Karpas-422 (cell line): ENCODE measurements at regions not wholly inside any gene's neighbourhood (a gene's known extent, or its start where the extent isn't known, plus 50 kb on each side); places are given as distances from the start of the nearest gene placed in this dataset.

Experiments used
- DNase-seq: peaks from one replicate; pipeline ENCODE4 v3.0.0-alpha.2; 2015
- H2AFZ ChIP-seq: fragments of 200-600 bp; sonication (generic); 2 replicates; pipeline ENCODE4 v1.6.1; 2014; ENCODE audit warnings: antibody characterized with exemption, low read length, mixed read lengths
- H3K27ac ChIP-seq: fragments of 200-600 bp; sonication (generic); 2 replicates; pipeline ENCODE4 v1.5.1; 2014; ENCODE audit warnings: mild to moderate bottlenecking, low read length, moderate library complexity
- H3K27me3 ChIP-seq: fragments of 200-600 bp; sonication (generic); 2 replicates; pipeline ENCODE4 v1.6.1; 2014; ENCODE audit warnings: low read length, mixed read lengths
- H3K36me3 ChIP-seq: fragments of 200-600 bp; sonication (generic); 2 replicates; pipeline ENCODE4 v1.6.1; 2014; ENCODE audit warnings: low read length, mixed read lengths; ENCODE audit not compliant: insufficient read depth
- H3K4me1 ChIP-seq: fragments of 200-600 bp; sonication (generic); 2 replicates; pipeline ENCODE4 v1.6.1; 2014; ENCODE audit warnings: mild to moderate bottlenecking, low read length, mixed read lengths
- H3K4me2 ChIP-seq: fragments of 200-600 bp; sonication (generic); 2 replicates; pipeline ENCODE4 v1.6.1; 2014; ENCODE audit warnings: low read length, low read depth, mild to moderate bottlenecking; ENCODE audit not compliant: poor library complexity, severe bottlenecking
- H3K4me3 ChIP-seq: fragments of 200-600 bp; sonication (generic); 2 replicates; pipeline ENCODE4 v1.5.1; 2014; ENCODE audit warnings: mild to moderate bottlenecking, antibody characterized with exemption, low read length, mixed read lengths
- H3K79me2 ChIP-seq: fragments of 200-600 bp; sonication (generic); 2 replicates; pipeline ENCODE4 v1.6.1; 2014; ENCODE audit warnings: mild to moderate bottlenecking, low read length, mixed read lengths
- H3K9ac ChIP-seq: fragments of 200-600 bp; sonication (generic); 2 replicates; pipeline ENCODE4 v1.6.0; 2014; ENCODE audit warnings: low read length
- H3K9me2 ChIP-seq: fragments of 200-600 bp; sonication (generic), shearing (Covaris generic); replicated peaks from 2 replicates; pipeline ENCODE4 v1.6.0; 2014; ENCODE audit warnings: mild to moderate bottlenecking, low read length, moderate library complexity; ENCODE audit not compliant: insufficient read depth
- H3K9me3 ChIP-seq: fragments of 300-700, 200-600 bp; sonication (generic); 2 replicates; pipeline ENCODE4 v1.6.1; 2014; ENCODE audit warnings: low read length, mixed read lengths
- H4K20me1 ChIP-seq: fragments of 200-600 bp; sonication (generic); 2 replicates; pipeline ENCODE4 v1.6.1; 2014; ENCODE audit warnings: mild to moderate bottlenecking, antibody characterized with exemption, low read length, low read depth; ENCODE audit not compliant: insufficient read depth

GRCh38 chr3:102304550-102304949 lies 130.3 kb upstream of the ZPLD1 start:
- Histone ChIP-seq H3K27ac (no peak overlapping the region), H3K4me3 (no peak overlapping the region), H3K9ac (no peak overlapping the region), H3K9me3 (no peaks in the 10 kb centered on the region), H3K4me2 (no peak overlapping the region), H3K9me2 (no peaks in the 10 kb centered on the region), H2AFZ (no peak overlapping the region), H4K20me1 (no peaks in the 10 kb centered on the region), H3K27me3 (no peaks in the 10 kb centered on the region), H3K79me2 (no peaks in the 10 kb centered on the region), H3K36me3 (no peaks in the 10 kb centered on the region), H3K4me1 (no peaks in the 10 kb centered on the region)
- DNase-seq, result no peak

- Histone ChIP-seq H4K20me1 (no peaks in the 10 kb centered on the region), H3K4me2 (no peak overlapping the region), H3K79me2 (no peaks in the 10 kb centered on the region), H2AFZ (no peak overlapping the region), H3K9me2 (no peaks in the 10 kb centered on the region), H3K9ac (no peak overlapping the region), H3K27me3 (no peaks in the 10 kb centered on the region), H3K9me3 (no peaks in the 10 kb centered on the region), H3K36me3 (no peaks in the 10 kb centered on the region), H3K4me3 (no peak overlapping the region), H3K4me1 (no peaks in the 10 kb centered on the region), H3K27ac (no peak overlapping the region)
- no peak for DNase-seq
Observed at GRCh38 chr3:102307442-102307841, 127.4 kb upstream of the ZPLD1 start.

- Histone ChIP-seq H3K9me2 (no peaks in the 10 kb centered on the region), H2AFZ (no peak overlapping the region), H3K79me2 (no peaks in the 10 kb centered on the region), H3K4me3 (no peak overlapping the region), H3K27me3 (no peaks in the 10 kb centered on the region), H3K36me3 (no peaks in the 10 kb centered on the region), H3K9ac (no peak overlapping the region), H3K9me3 (no peaks in the 10 kb centered on the region), H4K20me1 (no peaks in the 10 kb centered on the region), H3K4me1 (no peaks in the 10 kb centered on the region), H3K27ac (no peak overlapping the region), H3K4me2 (no peak overlapping the region)
- no peak for DNase-seq
Observed at GRCh38 chr3:102329066-102329465, 105.7 kb upstream of the ZPLD1 start.

GRCh38 chr3:102329561-102329960 lies 105.3 kb upstream of the ZPLD1 start:
- Histone ChIP-seq H3K4me2 (no peak overlapping the region), H4K20me1 (no peaks in the 10 kb centered on the region), H3K9me2 (no peaks in the 10 kb centered on the region), H3K36me3 (no peaks in the 10 kb centered on the region), H3K27ac (no peak overlapping the region), H3K27me3 (no peaks in the 10 kb centered on the region), H3K4me3 (no peak overlapping the region), H3K9ac (no peak overlapping the region), H3K9me3 (no peaks in the 10 kb centered on the region), H3K4me1 (no peaks in the 10 kb centered on the region), H2AFZ (no peak overlapping the region), H3K79me2 (no peaks in the 10 kb centered on the region)
- DNase-seq, result no peak

GRCh38 chr3:102332205-102332604 lies 102.6 kb upstream of the ZPLD1 start:
- H4K20me1 ChIP-seq, result no peaks in the 10 kb centered on the region
- H3K9ac ChIP-seq, result no peak overlapping the region
- no peak for DNase-seq
- no peaks in the 10 kb centered on the region for H3K4me1 ChIP-seq
- H2AFZ ChIP-seq, result no peak overlapping the region
- no peaks in the 10 kb centered on the region for H3K36me3 ChIP-seq
- H3K9me3 ChIP-seq, result no peaks in the 10 kb centered on the region
- no peak overlapping the region for H3K4me3 ChIP-seq
- no peaks in the 10 kb centered on the region for H3K27me3 ChIP-seq
- H3K9me2 ChIP-seq, result no peaks in the 10 kb centered on the region
- no peaks in the 10 kb centered on the region for H3K79me2 ChIP-seq
- no peak overlapping the region for H3K4me2 ChIP-seq
- no peak overlapping the region for H3K27ac ChIP-seq

- no peaks in the 10 kb centered on the region for H3K27me3 ChIP-seq
- no peak overlapping the region for H3K9ac ChIP-seq
- no peak overlapping the region for H3K4me2 ChIP-seq
- no peaks in the 10 kb centered on the region for H3K36me3 ChIP-seq
- no peaks in the 10 kb centered on the region for H4K20me1 ChIP-seq
- DNase-seq, result no peak
- no peaks in the 10 kb centered on the region for H3K9me3 ChIP-seq
- H3K4me3 ChIP-seq, result no peak overlapping the region
- H2AFZ ChIP-seq, result no peak overlapping the region
- no peak overlapping the region for H3K27ac ChIP-seq
- no peaks in the 10 kb centered on the region for H3K79me2 ChIP-seq
- H3K4me1 ChIP-seq, result no peaks in the 10 kb centered on the region
- no peaks in the 10 kb centered on the region for H3K9me2 ChIP-seq
Observed at GRCh38 chr3:102332934-102333333, 101.9 kb upstream of the ZPLD1 start.

- no peaks in the 10 kb centered on the region for H4K20me1 ChIP-seq
- no peaks in the 10 kb centered on the region for H3K79me2 ChIP-seq
- H3K9me2 ChIP-seq, result no peaks in the 10 kb centered on the region
- no peak overlapping the region for H2AFZ ChIP-seq
- no peaks in the 10 kb centered on the region for H3K9me3 ChIP-seq
- no peaks in the 10 kb centered on the region for H3K27me3 ChIP-seq
- H3K4me2 ChIP-seq, result no peak overlapping the region
- H3K36me3 ChIP-seq, result no peaks in the 10 kb centered on the region
- no peak overlapping the region for H3K27ac ChIP-seq
- no peak overlapping the region for H3K9ac ChIP-seq
- no peak overlapping the region for H3K4me3 ChIP-seq
- no peak for DNase-seq
- H3K4me1 ChIP-seq, result no peaks in the 10 kb centered on the region
Observed at GRCh38 chr3:102336130-102336529, 98.7 kb upstream of the ZPLD1 start.

GRCh38 chr3:102339671-102340070 lies 95.1 kb upstream of the ZPLD1 start:
- Histone ChIP-seq H3K36me3 (no peaks in the 10 kb centered on the region), H3K9me3 (no peaks in the 10 kb centered on the region), H4K20me1 (no peaks in the 10 kb centered on the region), H3K9ac (no peak overlapping the region), H2AFZ (no peak overlapping the region), H3K79me2 (no peaks in the 10 kb centered on the region), H3K9me2 (no peaks in the 10 kb centered on the region), H3K27ac (no peak overlapping the region), H3K4me2 (no peak overlapping the region), H3K4me1 (no peaks in the 10 kb centered on the region), H3K27me3 (no peaks in the 10 kb centered on the region), H3K4me3 (no peak overlapping the region)
- DNase-seq, result no peak

- no peak for DNase-seq
- H3K4me1 ChIP-seq, result no peaks in the 10 kb centered on the region
- H3K9me3 ChIP-seq, result no peaks in the 10 kb centered on the region
- no peak overlapping the region for H3K4me3 ChIP-seq
- H2AFZ ChIP-seq, result no peak overlapping the region
- H3K27me3 ChIP-seq, result no peaks in the 10 kb centered on the region
- no peak overlapping the region for H3K4me2 ChIP-seq
- no peaks in the 10 kb centered on the region for H4K20me1 ChIP-seq
- H3K79me2 ChIP-seq, result no peaks in the 10 kb centered on the region
- H3K9me2 ChIP-seq, result no peaks in the 10 kb centered on the region
- no peaks in the 10 kb centered on the region for H3K36me3 ChIP-seq
- no peak overlapping the region for H3K27ac ChIP-seq
- H3K9ac ChIP-seq, result no peak overlapping the region
Observed at GRCh38 chr3:102346897-102347296, 87.9 kb upstream of the ZPLD1 start.
